ENCODE measurements at regions not wholly inside any gene's neighbourhood (a gene's known extent, or its start where the extent isn't known, plus 50 kb on each side); places are given as distances from the start of the nearest gene placed in this dataset.
A peak's percentile ranks its signal among the peaks of the same experiment; 100 is the strongest.

- TF ChIP-seq CTCF (IDR thresholded peaks at IDR 0.05; ENCODE audit: low read depth, low read length, missing input control) (no peak), YY1 (IDR thresholded peaks at IDR 0.05) (no peak), EGR1 (IDR thresholded peaks at IDR 0.05; ENCODE audit: low read depth in 2 of 2) (no peak)
Observed at GRCh38 chr2:41774011-41774605, 273.7 kb upstream of the PKDCC start (continued).

GRCh38 chr2:41775366-41776025 lies 272.3 kb upstream of the PKDCC start:
- TF ChIP-seq YY1 (IDR thresholded peaks at IDR 0.05) (peak; percentile 66), ATF3 (IDR thresholded peaks at IDR 0.05) (no peak), HNF4G (IDR thresholded peaks at IDR 0.05) (no peak), RXRA (IDR thresholded peaks at IDR 0.05) (peak in 1 of 2 donors; percentile 53), HNF4A (conservative IDR thresholded peaks at IDR 0.05) (peak in 1 of 2 donors; percentile 31), MAX (IDR thresholded peaks at IDR 0.05) (peak; percentile 49), EGR1 (IDR thresholded peaks at IDR 0.05; ENCODE audit: low read depth in 2 of 2) (no peak), RAD21 (IDR thresholded peaks at IDR 0.05) (peak; percentile 18 to 56), CTCF (IDR thresholded peaks at IDR 0.05; ENCODE audit: low read depth, low read length, missing input control) (no peak), FOXA1 (IDR thresholded peaks at IDR 0.05) (no peak), FOXA2 (IDR thresholded peaks at IDR 0.05) (no peak), NR2F2 (IDR thresholded peaks at IDR 0.05) (no peak), TAF1 (conservative IDR thresholded peaks at IDR 0.05) (no peak), GABPA (IDR thresholded peaks at IDR 0.05 in 1 of 2, conservative IDR thresholded peaks at IDR 0.05 in 1 of 2) (no peak), SP1 (IDR thresholded peaks at IDR 0.05) (peak; percentile 55), JUND (IDR thresholded peaks at IDR 0.05) (no peak)
- TF ChIP-seq, protein P1, sequence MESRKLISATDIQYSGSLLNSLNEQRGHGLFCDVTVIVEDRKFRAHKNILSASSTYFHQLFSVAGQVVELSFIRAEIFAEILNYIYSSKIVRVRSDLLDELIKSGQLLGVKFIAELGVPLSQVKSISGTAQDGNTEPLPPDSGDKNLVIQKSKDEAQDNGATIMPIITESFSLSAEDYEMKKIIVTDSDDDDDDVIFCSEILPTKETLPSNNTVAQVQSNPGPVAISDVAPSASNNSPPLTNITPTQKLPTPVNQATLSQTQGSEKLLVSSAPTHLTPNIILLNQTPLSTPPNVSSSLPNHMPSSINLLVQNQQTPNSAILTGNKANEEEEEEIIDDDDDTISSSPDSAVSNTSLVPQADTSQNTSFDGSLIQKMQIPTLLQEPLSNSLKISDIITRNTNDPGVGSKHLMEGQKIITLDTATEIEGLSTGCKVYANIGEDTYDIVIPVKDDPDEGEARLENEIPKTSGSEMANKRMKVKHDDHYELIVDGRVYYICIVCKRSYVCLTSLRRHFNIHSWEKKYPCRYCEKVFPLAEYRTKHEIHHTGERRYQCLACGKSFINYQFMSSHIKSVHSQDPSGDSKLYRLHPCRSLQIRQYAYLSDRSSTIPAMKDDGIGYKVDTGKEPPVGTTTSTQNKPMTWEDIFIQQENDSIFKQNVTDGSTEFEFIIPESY (IDR thresholded peaks at IDR 0.05): no peak
- TF ChIP-seq, protein P2, sequence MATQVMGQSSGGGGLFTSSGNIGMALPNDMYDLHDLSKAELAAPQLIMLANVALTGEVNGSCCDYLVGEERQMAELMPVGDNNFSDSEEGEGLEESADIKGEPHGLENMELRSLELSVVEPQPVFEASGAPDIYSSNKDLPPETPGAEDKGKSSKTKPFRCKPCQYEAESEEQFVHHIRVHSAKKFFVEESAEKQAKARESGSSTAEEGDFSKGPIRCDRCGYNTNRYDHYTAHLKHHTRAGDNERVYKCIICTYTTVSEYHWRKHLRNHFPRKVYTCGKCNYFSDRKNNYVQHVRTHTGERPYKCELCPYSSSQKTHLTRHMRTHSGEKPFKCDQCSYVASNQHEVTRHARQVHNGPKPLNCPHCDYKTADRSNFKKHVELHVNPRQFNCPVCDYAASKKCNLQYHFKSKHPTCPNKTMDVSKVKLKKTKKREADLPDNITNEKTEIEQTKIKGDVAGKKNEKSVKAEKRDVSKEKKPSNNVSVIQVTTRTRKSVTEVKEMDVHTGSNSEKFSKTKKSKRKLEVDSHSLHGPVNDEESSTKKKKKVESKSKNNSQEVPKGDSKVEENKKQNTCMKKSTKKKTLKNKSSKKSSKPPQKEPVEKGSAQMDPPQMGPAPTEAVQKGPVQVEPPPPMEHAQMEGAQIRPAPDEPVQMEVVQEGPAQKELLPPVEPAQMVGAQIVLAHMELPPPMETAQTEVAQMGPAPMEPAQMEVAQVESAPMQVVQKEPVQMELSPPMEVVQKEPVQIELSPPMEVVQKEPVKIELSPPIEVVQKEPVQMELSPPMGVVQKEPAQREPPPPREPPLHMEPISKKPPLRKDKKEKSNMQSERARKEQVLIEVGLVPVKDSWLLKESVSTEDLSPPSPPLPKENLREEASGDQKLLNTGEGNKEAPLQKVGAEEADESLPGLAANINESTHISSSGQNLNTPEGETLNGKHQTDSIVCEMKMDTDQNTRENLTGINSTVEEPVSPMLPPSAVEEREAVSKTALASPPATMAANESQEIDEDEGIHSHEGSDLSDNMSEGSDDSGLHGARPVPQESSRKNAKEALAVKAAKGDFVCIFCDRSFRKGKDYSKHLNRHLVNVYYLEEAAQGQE (IDR thresholded peaks at IDR 0.05): peak; percentile 32
- 50% methylated on average over 4 of the region's 4 CpGs for WGBS
- Histone ChIP-seq H3K4me3 (ENCODE audit: low read depth in 1 of 3, low read length in 3 of 3) (no peak overlapping the region), H3K36me3 (ENCODE audit: control insufficient read depth in 4 of 4, insufficient read depth in 3 of 4, low read depth in 1 of 4, low read length in 3 of 4) (no peaks in the 10 kb centered on the region), H3K27me3 (ENCODE audit: control insufficient read depth in 4 of 4, insufficient read depth in 4 of 4, low read length in 3 of 4) (no peaks in the 10 kb centered on the region), H3K27ac (ENCODE audit: low read depth in 1 of 2, low read length in 2 of 2) (no peak overlapping the region), H3K9me3 (ENCODE audit: control insufficient read depth in 4 of 4, low read length in 3 of 4) (no peaks in the 10 kb centered on the region), H3K4me1 (ENCODE audit: control insufficient read depth in 4 of 4, insufficient read depth in 4 of 4, low read length in 3 of 4) (peaks cover 0 to 6% (median 0%) of the 10 kb centered on the region in 4 donors), H3K9ac (ENCODE audit: low read depth in 1 of 2, low read length in 2 of 2) (no peak overlapping the region)
- DNase-seq (ENCODE audit: low spot score): no peak
